DOHH2 (cell line): ENCODE measurements at regions not wholly inside any gene's neighbourhood (a gene's known extent, or its start where the extent isn't known, plus 50 kb on each side); places are given as distances from the start of the nearest gene placed in this dataset.

Experiments
- CTCF ChIP-seq: fragments of 200-600 bp; sonication (generic); IDR thresholded peaks from one replicate; pipeline ENCODE4 v1.5.1; 2014; ENCODE audit warnings: antibody characterized with exemption, mild to moderate bottlenecking, low read depth, low read length; ENCODE audit not compliant: poor library complexity, severe bottlenecking
- EZH2phosphoT487 ChIP-seq: fragments of 200-600 bp; sonication (generic); IDR thresholded peaks from 2 replicates; pipeline ENCODE4 v1.6.1; 2017; ENCODE audit warnings: borderline replicate concordance, mild to moderate bottlenecking, antibody characterized with exemption, low read length, moderate library complexity, mixed read lengths

- TF ChIP-seq CTCF (no peak), EZH2phosphoT487 (no peak)
Measured at GRCh38 chr7:431658-432111, 88.0 kb downstream of the PDGFA start.
